Adrenal gland (tissue), 9 donors: ENCODE measurements at regions not wholly inside any gene's neighbourhood (a gene's known extent, or its start where the extent isn't known, plus 50 kb on each side); places are given as distances from the start of the nearest gene placed in this dataset.
"Not testable (repeated sequence)": the region's sequence is repeated elsewhere in the genome, so short reads cannot be mapped to it uniquely, and the experiment has no call there.

Source experiments
- DNase-seq, 7 donors: peaks; one replicate each; pipeline ENCODE4 v3.0.0-alpha.2; 2019 to 2020
- H3K27ac ChIP-seq, 5 donors: fragments of 200-600 bp; sonication (generic) in 4 of 5; 1 replicate in 3 of 5; 2 replicates in 2 of 5; pipeline versions ENCODE4 v1.5.1 to v1.8.0; 2016 to 2020; ENCODE audit warnings: mild to moderate bottlenecking in 1 of 5
- H3K27me3 ChIP-seq: fragments of 200-600 bp; 2 replicates; pipeline ENCODE4 v1.8.0; 2021
- H3K36me3 ChIP-seq, 2 donors: fragments of 200-600 bp; replicated peaks in 1 of 2; 1 replicate in 1 of 2; 2 replicates in 1 of 2; pipeline versions ENCODE4 v1.5.1 to v1.8.0; 2018 to 2022
- H3K4me1 ChIP-seq, 2 donors: fragments of 200-600 bp; replicated peaks in 1 of 2; 1 replicate in 1 of 2; 2 replicates in 1 of 2; pipeline versions ENCODE4 v1.5.1 to v1.8.0; 2018 to 2021
- H3K4me3 ChIP-seq, 4 donors: fragments of 200-600 bp; sonication (generic) in 3 of 4; one replicate each; pipeline ENCODE4 v1.5.1; 2016 to 2018
- H3K9me3 ChIP-seq, 3 donors: fragments of 200-600 bp; sonication (generic) in 1 of 3; replicated peaks in 1 of 3; 1 replicate in 2 of 3; 2 replicates in 1 of 3; pipeline versions ENCODE4 v1.5.1 to v1.8.0; 2016 to 2021
- CTCF ChIP-seq, 6 experiments: fragments of 450-650 bp in 4 of 6; fragments of 200-600 bp in 2 of 6; sonication (generic) in 1 of 6; IDR thresholded peaks; 1 replicate in 5 of 6; 2 replicates in 1 of 6; pipeline versions ENCODE4 v1.5.1 to v1.8.0; 2016 to 2021; ENCODE audit warnings: antibody characterized with exemption in 6 of 6, mild to moderate bottlenecking in 2 of 6, moderate library complexity in 1 of 6
- POLR2A ChIP-seq, 2 donors: fragments of 450-650 bp; IDR thresholded peaks; one replicate each; pipeline ENCODE4 v1.6.1; 2017; ENCODE audit warnings: antibody characterized with exemption in 2 of 2, mild to moderate bottlenecking in 2 of 2, moderate library complexity in 1 of 2
- WGBS, 4 donors: extraction: QIAGEN DNeasy Blood & Tissue Kit in 2 of 4; methylation state at CpG; one replicate each; pipeline versions ENCODE4 v1.1.5 to v1.1.7; 2013 to 2017; 5-methylcytosine and 5-hydroxymethylcytosine counted together
- intact Hi-C, 2 donors: fragments of 100-400 bp; cut with DNase I; formaldehyde crosslinking; loops; one replicate each; pipeline versions ENCODE4 v1.14.1 to v1.15.0; 2022 to 2023
- donor health status: healthy with polysubstance abuse.
- donor health status: Bipolar disorder and iron deficiency.
- donor health status: DM: yes; HTN: yes; CAD: no.
- donor health status: DM: no; HTN: no; CAD: no.
- donor health status: DM: no; HTN: no; CAD: no.

- 83 to 87% (median 86%) methylated on average over 1 of the region's 1 CpG for WGBS, 4 donors
- Histone ChIP-seq H3K27ac (no peak overlapping the region), H3K4me3 (no peak overlapping the region), H3K27me3 (no peaks in the 10 kb centered on the region), H3K36me3 (no peaks in the 10 kb centered on the region), H3K4me1 (no peaks in the 10 kb centered on the region), H3K9me3 (no peaks in the 10 kb centered on the region)
- intact Hi-C loops, result no loop called here
- DNase-seq, result no peak
- TF ChIP-seq POLR2A (IDR thresholded peaks at IDR 0.05), result no peak
- no peak for TF ChIP-seq CTCF (IDR thresholded peaks at IDR 0.05)
Observed at GRCh38 chr2:82740527-82740926, 1718.6 kb downstream of the SUCLG1 start.

GRCh38 chr2:82737965-82738364 is 1721.1 kb downstream of the SUCLG1 start:
- H3K27ac ChIP-seq, H3K4me3 ChIP-seq, H3K4me1 ChIP-seq, intact Hi-C loops, H3K36me3 ChIP-seq, DNase-seq, H3K9me3 ChIP-seq, H3K27me3 ChIP-seq: not testable (repeated sequence)
- 88 to 92% (median 89%) methylated on average over 15 of the region's 15 CpGs for WGBS, 4 donors

- DNase-seq, result no peak
- TF ChIP-seq CTCF (IDR thresholded peaks at IDR 0.05) (no peak), POLR2A (IDR thresholded peaks at IDR 0.05) (no peak)
- Histone ChIP-seq H3K9me3 (no peaks in the 10 kb centered on the region), H3K4me3 (no peak overlapping the region), H3K36me3 (no peaks in the 10 kb centered on the region), H3K27me3 (no peaks in the 10 kb centered on the region), H3K4me1 (no peaks in the 10 kb centered on the region), H3K27ac (no peak overlapping the region)
- intact Hi-C loops, result no loop called here
- 53 to 100% (median 91%) methylated on average over 2 of the region's 2 CpGs for WGBS, 4 donors
Observed at GRCh38 chr2:82735336-82735735, 1723.7 kb downstream of the SUCLG1 start.

GRCh38 chr2:82731824-82732223 is 1727.3 kb downstream of the SUCLG1 start:
- intact Hi-C loops, result no loop called here

More at GRCh38 chr2:82731824-82732223, 1727.3 kb downstream of the SUCLG1 start:
- 49 to 64% (median 57%) methylated on average over 4 of the region's 4 CpGs for WGBS, 4 donors
- H3K9me3 ChIP-seq, result no peaks in the 10 kb centered on the region
- TF ChIP-seq POLR2A (IDR thresholded peaks at IDR 0.05), result no peak
- no peak for TF ChIP-seq CTCF (IDR thresholded peaks at IDR 0.05)
- H3K27me3 ChIP-seq, result no peaks in the 10 kb centered on the region
- H3K36me3 ChIP-seq, result no peaks in the 10 kb centered on the region
- DNase-seq, result no peak
- H3K4me3 ChIP-seq, result no peak overlapping the region
- H3K4me1 ChIP-seq, result no peaks in the 10 kb centered on the region
- H3K27ac ChIP-seq, result no peak overlapping the region
